Stomach (tissue), 4 donors: ENCODE measurements at regions not wholly inside any gene's neighbourhood (a gene's known extent, or its start where the extent isn't known, plus 50 kb on each side); places are given as distances from the start of the nearest gene placed in this dataset.
A peak's percentile ranks its signal among the peaks of the same experiment; 100 is the strongest.

Experiments used
- EP300 ChIP-seq: sonication (generic); formaldehyde crosslinking; IDR thresholded peaks from one replicate; pipeline ENCODE4 v1.6.1; 2017; ENCODE audit warnings: antibody characterized with exemption
- POLR2A ChIP-seq, 4 donors: fragments of 450-650 bp; IDR thresholded peaks; one replicate each; pipeline ENCODE4 v1.6.1; 2016; ENCODE audit warnings: antibody characterized with exemption in 4 of 4, control low read depth in 2 of 4, mild to moderate bottlenecking in 1 of 4, moderate library complexity in 1 of 4
- POLR2AphosphoS5 ChIP-seq, 3 donors: sonication (generic); formaldehyde crosslinking; IDR thresholded peaks; one replicate each; pipeline ENCODE4 v1.6.1; 2016; ENCODE audit warnings: antibody characterized with exemption in 3 of 3
- TF ChIP-seq, protein P1 (sequence below), 7 experiments: fragments of 450-650 bp in 4 of 7; fragments of 200-600 bp in 3 of 7; sonication (generic) in 3 of 7; IDR thresholded peaks; one replicate each; pipeline ENCODE4 v1.5.1; 2016 to 2019; ENCODE audit warnings: antibody characterized with exemption in 7 of 7, control low read depth in 2 of 7, mild to moderate bottlenecking in 1 of 7

- TF ChIP-seq, protein P1, sequence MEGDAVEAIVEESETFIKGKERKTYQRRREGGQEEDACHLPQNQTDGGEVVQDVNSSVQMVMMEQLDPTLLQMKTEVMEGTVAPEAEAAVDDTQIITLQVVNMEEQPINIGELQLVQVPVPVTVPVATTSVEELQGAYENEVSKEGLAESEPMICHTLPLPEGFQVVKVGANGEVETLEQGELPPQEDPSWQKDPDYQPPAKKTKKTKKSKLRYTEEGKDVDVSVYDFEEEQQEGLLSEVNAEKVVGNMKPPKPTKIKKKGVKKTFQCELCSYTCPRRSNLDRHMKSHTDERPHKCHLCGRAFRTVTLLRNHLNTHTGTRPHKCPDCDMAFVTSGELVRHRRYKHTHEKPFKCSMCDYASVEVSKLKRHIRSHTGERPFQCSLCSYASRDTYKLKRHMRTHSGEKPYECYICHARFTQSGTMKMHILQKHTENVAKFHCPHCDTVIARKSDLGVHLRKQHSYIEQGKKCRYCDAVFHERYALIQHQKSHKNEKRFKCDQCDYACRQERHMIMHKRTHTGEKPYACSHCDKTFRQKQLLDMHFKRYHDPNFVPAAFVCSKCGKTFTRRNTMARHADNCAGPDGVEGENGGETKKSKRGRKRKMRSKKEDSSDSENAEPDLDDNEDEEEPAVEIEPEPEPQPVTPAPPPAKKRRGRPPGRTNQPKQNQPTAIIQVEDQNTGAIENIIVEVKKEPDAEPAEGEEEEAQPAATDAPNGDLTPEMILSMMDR (IDR thresholded peaks at IDR 0.05), result no peak
- no peak for TF ChIP-seq EP300
- no peak for TF ChIP-seq POLR2A (IDR thresholded peaks at IDR 0.05)
- peak in 2 of 3 donors; percentile 37 to 60 for TF ChIP-seq POLR2AphosphoS5 (IDR thresholded peaks at IDR 0.05)
These were observed 72.0 kb upstream of the ZCCHC2 start for GRCh38 chr18:62450546-62451410.
